NCI-H146 treated with DMSO at 0.1 percent for 48 hours (cell line): ENCODE measurements at regions not wholly inside any gene's neighbourhood (a gene's known extent, or its start where the extent isn't known, plus 50 kb on each side); places are given as distances from the start of the nearest gene placed in this dataset.
"Not testable (repeated sequence)": the region's sequence is repeated elsewhere in the genome, so short reads cannot be mapped to it uniquely, and the experiment has no call there.

Experiments
- DNase-seq: peaks from one replicate; lab custom pipeline; 2025; ENCODE audit not compliant: unreplicated experiment; lab: John Stamatoyannopoulos, UW

DNA sequence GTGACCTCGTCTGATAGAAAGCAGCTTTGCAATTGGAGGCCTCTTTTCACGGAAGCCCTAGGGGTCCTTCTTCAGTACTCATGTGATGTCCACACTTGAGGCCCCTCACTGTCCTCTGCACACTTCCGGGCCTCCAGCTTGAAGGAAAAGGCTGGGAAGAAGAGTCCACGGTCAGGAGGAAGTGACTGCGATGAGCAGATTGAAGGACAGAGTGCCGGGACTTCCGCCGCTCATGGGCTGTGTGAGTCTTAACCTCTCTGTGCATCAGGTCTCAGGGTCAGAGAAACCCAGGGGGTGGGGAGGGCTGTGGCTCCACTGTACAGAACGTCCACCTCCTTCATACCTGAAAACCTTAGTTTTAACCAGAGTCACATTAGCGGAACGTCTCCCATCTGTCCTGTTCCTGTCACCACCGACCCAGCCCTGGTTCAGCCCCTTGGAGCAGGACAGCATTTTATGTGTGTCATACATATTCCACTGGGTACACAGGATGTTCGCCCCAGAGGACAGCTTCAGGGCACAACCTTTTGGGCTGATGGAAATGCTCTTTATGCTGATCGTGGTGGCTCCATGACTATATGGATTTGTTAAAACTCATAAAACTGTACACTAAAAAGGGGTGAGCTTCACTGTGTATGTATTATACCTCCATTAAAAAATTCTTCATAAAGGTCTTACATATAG, 51.0 kb upstream of the SORCS2 start:
- no peak for DNase-seq

DNA sequence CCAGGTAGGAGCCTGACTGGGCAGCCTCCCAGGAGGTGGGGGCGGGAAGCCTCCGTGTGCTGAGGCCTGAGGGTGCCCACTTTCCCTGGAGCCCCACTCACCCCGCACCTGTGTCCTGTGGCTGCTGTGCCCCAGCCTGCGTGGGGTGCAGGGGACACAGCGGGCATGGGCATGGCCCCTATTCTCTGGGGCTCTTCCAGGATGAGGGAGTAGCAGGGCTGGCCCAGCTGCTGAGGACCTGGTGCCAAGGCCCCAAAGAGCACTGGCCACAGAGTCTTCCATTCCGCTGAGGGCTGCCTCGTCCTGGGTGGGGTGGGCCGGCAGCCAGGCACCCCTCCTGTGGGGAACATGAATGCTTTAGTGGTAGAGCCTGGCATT, 51.7 kb upstream of the SORCS2 start:
- DNase-seq: no peak

DNA sequence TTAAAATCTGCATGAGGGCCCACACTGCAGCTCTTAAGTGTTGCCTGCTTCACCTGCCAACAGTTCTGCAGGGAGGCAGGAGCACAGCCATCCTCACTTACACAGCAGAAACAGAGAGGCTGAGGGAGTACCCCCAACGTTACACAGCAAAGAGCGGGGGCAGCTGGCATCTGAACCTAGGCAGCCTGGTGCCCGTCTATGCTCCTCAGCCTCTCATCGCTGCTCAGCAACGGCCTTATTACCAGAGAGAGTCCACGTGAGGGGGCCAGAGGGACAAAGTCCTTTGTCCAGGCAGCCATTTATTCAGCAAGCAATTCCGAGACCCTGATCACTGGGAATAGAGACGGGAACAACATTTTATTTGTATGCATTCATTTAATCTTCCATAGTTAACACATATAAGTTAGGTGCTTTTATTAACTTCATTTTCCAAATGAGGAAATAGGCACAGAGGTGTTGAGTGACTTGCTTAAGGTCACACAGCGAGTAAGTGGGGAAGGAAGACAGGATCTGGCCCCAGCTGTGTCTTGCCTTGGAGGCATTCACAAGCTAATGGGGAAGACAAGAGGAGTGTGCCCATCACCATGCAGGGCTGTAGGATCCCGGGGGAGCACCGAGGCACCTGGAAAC, 52.2 kb upstream of the SORCS2 start:
- no peak for DNase-seq

DNA sequence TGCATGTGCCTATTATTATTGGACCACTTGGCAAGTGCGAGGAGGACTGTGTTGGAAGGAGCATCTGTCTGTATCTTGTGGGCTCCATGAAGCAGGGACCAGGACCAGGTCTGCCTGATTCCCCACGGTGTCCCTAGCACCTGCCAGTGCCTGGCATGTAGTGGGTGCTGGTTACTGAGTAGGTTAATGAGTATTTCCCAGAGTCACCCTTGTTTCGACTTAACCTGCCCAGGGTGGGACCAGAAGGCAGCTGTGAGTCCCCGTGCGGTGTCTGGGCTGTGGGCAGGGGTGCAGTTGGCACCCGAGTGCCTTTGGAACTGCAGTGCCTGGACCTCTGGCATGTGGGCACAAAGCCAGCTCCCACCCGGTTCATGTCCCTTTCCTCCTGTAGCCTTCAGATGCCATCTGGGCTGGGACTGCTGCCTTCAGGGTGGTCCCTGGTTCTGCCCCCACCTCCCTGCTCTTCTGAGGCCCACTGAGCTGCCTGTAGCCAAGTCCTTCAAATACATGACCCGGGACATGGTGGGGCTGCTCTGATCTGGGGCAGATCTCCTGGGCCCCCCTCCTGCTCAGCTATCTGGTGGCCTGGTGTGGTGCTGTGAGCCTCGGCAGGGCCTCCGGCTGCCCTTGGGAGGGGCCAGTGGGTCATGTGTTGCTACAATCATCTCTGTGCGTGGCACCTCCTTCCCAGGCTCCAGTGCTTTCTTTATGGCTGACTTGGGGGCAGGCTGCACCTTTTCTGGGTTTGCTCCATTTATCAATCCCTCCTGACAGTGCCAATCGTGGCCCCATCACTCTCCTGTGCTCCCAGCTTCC, 53.0 kb upstream of the SORCS2 start:
- DNase-seq: no peak

DNA sequence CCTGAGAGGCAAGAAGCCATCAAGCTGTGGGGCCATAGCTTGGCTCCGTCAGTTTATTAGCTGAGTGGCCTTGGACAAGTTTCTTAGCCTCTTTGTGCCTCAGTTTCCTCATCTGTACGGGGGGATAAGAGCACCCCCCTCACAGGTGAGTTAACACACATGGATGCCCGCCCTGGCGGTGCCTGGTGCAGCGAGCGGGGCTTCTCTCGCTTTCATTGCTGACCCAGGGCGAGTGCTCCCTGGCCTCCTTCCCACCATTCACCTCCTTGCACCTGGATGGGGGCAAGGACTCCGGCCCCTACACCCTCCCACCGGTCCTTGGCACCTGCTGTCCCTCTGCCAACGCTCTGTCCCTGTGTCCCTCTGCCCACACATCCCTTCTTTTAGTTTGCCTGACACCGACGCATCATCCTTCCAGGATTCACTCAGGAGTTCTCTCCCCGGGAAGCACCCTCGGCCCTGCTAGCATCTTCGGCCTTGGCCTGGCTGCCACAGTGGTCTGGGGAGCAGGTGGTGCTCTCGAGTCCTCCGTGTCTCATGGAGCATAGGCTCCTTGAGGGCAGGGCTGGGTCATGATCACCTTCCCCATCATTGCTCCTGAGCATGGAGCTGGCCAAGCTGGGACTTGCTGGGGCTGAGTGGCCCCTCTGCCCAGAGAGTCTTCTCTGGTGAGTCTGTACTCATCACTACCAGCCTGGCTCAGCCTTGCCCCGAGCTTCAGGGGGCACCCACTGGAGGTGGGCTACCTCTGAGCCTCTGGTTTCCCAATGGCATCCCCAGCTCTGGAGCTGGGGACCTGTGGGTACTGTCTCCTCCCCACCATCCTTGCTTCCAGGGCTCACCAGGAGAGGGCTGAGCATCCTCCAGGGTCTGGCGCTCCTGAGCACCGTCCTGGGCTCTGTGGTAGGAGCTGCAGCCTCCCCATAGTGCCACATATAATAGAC, 53.8 kb upstream of the SORCS2 start:
- DNase-seq: no peak

DNA sequence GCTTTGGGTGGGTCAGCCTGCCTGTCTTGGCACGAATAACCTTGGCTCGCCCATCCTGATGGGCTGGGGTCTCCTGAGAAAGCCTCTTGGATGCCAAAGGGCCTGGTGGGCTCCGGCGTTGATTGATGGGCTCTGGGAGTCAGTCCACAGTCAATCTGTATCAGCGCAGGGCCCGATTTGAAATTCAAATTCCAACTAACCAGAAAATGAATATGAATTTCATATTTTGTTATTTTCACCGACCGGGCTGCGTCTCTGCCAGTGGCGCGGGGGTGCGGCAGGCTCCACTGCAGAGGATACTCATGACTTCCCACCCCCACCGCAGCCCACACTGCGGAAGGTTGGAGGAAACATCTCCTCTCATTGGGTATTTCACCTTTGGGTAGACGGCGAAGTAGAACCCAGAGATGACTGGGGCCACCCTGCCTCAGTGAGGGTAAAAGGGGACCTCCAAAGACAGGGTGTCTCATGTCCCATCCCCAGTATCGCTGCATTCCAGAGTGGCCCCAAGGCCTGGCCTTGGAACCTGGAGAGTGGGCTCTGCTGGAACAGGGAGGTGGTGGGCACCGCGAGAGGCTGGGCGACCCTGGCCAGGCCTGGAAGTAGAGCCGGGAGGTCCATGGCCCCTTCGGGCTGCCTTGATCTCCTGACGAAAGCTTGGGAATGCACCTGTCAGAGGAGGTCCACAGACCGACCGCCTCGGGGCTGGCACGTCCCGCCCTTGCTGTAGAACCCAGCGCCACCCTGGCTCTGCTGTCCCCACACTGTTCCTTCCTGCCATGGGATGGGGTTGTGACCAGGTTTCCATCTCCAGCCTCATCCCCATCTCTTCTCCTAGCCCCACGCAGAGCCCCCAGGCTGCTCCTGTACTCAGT, 54.8 kb upstream of the SORCS2 start:
- DNase-seq: no peak

DNA sequence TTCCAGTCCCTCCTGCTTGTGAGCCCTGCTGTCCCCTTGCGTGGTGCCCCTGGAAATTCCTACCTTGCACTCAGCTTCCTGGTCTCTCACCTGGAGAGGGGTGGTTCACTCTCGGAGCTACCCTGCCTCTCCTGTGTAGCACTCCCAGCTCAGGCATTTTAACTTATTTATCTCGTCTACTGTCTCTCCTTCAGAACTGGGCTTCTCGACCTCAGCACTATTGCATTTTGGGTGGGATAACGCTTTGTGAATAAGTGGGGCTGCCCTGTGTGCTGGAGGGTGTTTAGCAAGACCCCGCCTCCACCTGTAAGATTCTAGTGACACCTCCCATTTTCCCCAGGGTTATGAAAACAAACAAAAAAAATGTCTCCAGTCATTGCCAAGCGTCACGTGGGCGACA, 56.0 kb upstream of the SORCS2 start:
- DNase-seq: no peak

DNA sequence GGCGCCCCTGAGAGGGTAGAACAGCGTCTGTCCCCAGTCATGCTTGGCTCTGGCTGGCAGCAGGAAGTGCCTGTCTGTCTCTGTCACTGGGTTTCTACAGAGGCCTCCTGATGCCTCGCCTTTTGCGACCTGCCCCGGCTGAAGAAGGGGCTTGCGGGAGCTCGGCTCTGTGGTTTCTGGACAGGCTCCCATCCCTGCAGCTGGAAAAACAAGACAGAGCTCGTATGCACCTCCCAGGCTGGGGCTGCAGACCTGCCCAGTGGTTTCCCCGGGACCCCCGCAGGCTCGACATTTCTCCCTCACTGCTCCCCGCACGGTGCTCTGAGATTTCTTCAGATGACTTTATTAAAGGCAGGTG, 57.0 kb upstream of the SORCS2 start:
- DNase-seq: no peak

DNA sequence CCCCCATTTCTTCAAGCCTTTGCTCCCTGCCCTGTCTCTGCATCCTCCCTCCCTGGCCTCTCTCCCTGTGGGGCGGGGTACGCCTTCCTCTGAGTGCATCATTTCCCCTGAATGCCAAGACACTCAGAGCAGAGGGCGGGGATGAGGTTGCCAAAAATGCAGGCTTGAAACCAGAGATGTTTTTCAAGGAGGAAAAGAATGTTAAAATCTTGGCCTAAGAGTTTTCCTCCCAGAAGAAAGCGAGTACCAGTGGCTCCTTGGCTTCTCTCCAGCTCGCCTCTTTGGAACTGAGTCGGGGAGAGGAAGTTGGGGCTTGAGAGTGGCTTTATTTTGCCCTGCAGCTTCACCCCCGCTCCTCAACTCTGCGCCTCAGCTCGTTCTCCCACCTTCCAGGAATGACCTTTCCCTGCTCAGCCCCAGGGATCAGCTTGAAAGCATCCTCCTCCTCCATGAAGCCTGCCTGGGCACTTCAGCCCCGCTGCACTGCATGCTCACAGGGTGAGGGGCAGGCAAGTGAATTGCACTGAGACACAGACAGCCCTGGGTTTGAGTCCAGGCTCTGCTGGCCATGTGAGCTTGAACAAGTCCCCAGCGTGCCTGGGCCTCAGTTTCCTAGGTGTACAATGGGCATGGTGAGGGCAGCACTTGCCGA, 57.5 kb upstream of the SORCS2 start:
- DNase-seq: no peak

DNA sequence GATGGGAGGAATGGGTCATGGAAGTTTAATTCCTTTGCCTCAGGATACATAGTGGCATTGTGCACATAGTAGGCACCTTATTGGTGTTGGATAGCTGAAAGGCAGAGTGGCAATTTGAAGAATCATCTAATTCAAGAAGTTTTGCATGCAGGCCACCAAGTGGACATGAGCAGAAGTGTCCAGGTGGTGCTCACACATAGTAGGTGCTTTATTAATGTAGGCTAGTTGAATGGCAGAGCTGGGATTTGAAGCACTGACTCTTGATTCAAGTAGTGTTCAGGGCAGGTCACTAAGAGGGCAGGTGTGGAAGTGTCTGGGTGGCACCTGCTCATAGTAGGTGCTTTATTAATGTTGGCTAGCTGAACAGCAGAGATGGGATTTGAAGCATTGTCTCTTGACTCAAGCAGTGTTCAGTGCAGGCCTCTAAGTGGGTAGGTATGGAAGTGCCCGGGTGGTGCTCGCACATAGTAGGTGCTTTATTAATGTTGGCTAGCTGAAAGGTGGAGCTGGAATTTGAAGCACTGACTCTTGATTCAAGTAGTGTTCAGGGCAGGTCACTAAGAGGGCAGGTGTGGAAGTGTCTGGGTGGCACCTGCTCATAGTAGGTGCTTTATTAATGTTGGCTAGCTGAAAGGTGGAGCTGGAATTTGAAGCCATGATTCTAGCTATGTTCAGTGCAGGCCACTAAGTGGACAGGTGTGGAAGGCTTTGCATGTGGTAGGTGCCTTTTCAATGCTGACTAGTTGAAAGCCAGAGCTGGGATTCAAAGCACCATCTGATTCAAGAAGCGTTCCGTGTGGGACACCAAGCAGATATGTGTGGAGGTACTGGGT, 58.3 kb upstream of the SORCS2 start:
- DNase-seq: not testable (repeated sequence)

DNA sequence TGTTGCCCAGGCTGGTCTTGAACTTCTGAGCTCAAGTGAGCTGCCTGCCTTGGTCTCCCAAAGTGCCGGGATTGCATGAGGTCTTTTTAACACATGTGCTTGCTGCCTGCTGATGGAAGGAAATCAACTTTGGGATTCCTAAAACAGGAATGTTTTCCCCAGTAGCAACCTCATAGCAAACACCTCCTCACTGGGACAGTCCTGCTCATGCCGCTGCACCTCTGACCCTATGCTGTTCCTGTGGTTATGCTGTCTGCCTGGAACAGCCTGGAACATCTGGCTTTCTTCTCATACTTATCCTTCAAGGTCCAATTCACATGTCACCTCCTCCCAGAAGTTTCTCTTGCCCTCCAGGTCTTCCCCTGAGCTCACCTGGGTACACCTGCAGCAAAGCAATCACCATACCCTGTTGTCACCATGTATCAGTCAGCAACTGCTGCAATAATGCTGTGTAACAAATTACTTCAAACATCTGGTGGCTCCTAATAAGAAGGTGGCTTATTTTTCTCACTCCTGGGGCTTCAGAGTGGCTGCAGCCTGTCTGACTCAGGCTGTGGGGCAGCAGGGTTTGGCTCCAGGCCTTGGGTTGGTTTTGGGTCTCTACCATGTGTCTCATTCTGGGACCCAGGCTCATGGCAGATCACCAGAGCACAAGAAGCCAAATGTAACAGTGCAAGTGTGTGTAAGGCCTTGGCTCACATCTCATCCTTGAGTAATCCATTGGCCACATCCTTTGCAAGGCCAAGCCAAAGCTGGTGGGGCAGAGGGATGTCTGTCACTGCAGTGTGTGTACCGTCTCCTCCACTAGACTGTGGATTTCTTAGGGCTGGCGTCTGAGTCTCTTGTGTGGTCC, 59.4 kb upstream of the SORCS2 start:
- DNase-seq: no peak

DNA sequence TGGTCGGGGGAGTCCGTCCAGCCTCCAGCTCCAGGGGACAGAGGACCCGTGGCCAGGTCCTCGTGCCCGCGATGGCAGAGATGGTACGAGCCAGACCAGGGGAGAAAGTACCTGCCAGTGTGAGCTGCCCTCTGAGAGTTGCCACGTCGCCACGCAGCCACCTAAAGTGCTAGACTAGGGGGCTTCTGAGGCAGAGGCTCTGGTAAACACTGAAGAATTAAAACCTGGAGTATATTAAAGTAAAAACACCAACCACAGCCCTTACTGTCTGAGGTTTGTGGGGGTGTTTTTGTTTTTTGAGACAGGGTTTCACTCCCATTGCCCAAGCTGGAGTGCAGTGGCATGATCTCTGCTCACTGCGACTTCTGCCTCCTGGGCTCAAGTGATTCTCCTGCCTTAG, 60.1 kb upstream of the SORCS2 start:
- DNase-seq: no peak

DNA sequence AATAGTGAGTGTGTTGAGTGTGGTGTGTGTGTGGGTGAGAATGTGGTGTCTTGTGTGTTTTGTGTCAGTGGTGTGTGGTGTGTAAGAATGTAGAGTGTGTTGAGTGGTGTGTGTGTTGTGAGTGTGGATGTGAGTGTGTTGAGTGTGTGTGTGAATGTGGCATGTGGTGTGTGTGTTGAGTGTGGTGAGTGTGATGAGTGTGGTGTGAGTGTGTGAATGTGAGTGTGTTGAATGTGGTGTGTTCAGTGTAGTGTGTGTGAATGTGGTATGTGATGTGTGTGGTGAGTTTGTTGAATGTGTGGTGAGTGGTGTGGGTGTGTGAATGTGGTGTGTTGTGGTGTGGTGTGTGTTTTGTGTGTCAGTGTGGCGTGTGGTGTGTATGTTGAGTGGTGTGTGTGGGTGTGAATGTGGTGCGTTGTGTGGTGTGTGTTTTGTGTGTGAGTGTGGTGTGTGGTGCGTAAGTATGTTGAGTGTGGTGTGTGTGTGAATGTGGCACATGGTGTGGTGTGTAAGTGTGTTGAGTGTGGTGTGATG, 60.8 kb upstream of the SORCS2 start:
- no peak for DNase-seq

DNA sequence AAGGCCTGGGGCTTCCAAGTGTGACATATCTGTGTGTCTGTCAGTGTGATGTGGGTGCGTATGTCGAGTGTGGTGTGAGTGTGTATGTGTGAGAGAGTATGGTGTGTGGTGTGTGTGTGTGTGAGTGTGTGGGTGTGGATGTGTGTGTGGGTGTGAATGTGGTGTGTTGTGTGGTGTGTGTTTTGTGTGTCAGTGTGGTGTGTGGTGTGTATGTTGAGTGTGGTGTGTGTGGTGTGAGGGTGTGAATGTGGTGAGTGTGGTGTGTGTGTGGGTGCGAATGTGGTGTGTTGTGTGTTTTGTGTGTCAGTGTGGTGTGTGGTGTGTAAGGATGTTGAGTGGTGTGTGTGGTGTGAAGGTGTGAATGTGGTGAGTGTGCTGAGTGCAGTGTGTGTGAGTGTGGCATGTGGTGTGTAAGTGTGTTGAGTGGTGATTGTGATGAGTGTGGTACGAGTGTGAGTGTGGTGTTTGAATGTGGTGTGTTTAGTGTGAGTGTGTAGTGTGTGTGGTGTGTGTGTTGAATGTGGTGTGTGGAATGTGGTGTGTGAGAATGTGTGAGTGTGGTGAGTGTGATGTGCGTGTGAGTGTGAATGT, 61.6 kb upstream of the SORCS2 start:
- DNase-seq: no peak

DNA sequence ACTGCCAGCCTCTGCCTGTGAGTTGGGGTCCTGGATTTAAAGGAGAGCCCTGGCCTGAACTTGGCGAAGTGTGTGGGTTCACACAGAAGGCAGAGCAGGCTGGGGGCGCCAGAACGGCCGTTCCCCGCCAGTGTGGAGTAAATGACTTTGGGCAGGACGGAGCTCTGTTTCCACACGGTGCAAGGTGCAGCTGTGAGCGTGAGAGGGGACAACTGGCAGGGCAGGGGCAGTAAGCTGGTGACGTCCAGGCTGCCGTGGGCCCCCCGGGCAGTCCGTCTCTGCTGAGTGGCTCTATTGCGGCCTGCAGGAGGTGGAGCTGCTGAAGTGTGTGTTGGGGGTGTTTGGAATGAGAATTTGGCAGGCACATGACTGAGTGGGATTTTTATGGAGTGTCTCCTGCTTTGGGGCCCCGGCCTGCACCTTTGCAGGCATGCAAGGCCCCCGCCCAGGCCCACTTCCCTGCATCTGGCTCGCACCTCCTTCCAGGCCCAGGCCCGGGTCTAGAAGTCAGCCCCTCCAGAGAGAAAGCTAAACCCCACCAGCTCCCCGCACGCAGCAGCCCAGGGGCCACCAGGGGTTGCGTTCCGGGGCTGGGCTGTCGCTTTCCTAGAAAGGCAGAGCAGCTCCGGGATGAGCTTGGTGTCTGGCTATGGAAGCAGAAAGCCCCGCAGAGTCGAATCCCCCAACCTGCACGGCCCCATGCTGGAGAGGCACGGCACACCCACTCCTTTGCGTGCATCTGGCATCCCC, 62.2 kb upstream of the GRPEL1 start:
- DNase-seq: no peak

DNA sequence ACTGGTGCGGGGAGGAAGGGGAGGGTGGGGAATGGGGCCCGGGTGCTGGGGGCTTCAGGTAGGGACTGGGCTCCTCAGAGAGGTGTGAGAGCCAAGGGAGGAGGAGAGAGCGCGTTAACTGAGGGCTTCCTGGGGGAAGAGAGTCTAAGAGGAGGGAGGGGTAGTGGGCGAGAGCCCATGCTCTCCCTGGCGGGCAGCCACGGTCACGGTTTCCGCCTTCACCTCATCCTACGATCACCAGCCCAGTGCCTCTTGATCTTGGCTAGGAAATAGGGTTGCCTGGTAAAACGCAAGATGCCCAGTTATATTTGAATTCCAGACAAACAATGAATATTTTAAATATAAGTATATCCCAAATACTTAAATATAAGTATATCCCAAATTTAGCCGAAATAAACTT, 60.8 kb upstream of the GRPEL1 start:
- DNase-seq: no peak

DNA sequence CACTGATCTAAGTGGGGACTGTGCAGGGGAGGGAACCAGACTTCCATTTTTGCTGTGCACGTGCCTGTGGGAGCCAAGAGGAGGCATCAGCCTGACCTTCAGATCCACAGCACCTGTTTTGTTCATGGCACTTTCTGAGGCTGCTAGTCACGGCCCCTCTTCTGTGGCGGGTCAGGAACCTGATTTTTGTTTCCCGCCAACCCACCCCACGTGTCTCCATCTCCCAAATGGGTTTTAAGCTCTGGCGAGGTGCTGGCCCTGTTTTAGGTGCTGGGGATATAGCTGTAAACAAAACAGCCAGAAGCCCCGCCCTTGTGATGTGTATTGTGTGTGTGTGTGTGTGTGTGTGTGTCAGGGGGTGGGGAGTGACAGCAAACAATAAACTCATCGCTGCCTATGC, 60.4 kb upstream of the GRPEL1 start:
- DNase-seq: no peak
